ENCODE measurements at regions not wholly inside any gene's neighbourhood (a gene's known extent, or its start where the extent isn't known, plus 50 kb on each side); places are given as distances from the start of the nearest gene placed in this dataset.

GRCh38 chr16:52050418-52050817 lies 496.5 kb downstream of the TOX3 start:
- no peaks in the 10 kb centered on the region for H3K36me3 ChIP-seq (ENCODE audit: control insufficient read depth, insufficient read depth, low read length)
- peaks cover 5% of the 10 kb centered on the region for H3K9me3 ChIP-seq (ENCODE audit: control insufficient read depth, low read length)
- no peak overlapping the region for H3K27ac ChIP-seq (ENCODE audit: insufficient read depth, low read length, poor library complexity, severe bottlenecking)
- H3K27me3 ChIP-seq (replicated peaks; ENCODE audit: control insufficient read depth, insufficient read depth, low read length, poor library complexity, severe bottlenecking): no peaks in the 10 kb centered on the region
- no peak for DNase-seq
- no peak overlapping the region for H3K4me3 ChIP-seq (ENCODE audit: insufficient read depth, low read depth, low read length, poor library complexity, severe bottlenecking)
- H3K4me1 ChIP-seq (ENCODE audit: control insufficient read depth, insufficient read depth, low read length, poor library complexity, severe bottlenecking): no peaks in the 10 kb centered on the region

- Histone ChIP-seq H3K4me3 (ENCODE audit: insufficient read depth, low read depth, low read length, poor library complexity, severe bottlenecking) (no peak overlapping the region), H3K9me3 (ENCODE audit: control insufficient read depth, low read length) (peaks cover 3% of the 10 kb centered on the region), H3K4me1 (ENCODE audit: control insufficient read depth, insufficient read depth, low read length, poor library complexity, severe bottlenecking) (no peaks in the 10 kb centered on the region), H3K27ac (ENCODE audit: insufficient read depth, low read length, poor library complexity, severe bottlenecking) (no peak overlapping the region), H3K36me3 (ENCODE audit: control insufficient read depth, insufficient read depth, low read length) (no peaks in the 10 kb centered on the region), H3K27me3 (replicated peaks; ENCODE audit: control insufficient read depth, insufficient read depth, low read length, poor library complexity, severe bottlenecking) (no peaks in the 10 kb centered on the region)
- DNase-seq: no peak
Measured at GRCh38 chr16:52035436-52035835, 511.5 kb downstream of the TOX3 start.

- no peak overlapping the region for H3K27ac ChIP-seq (ENCODE audit: insufficient read depth, low read length, poor library complexity, severe bottlenecking)
- no peak for DNase-seq
- peaks cover 3% of the 10 kb centered on the region for H3K9me3 ChIP-seq (ENCODE audit: control insufficient read depth, low read length)
- no peaks in the 10 kb centered on the region for H3K36me3 ChIP-seq (ENCODE audit: control insufficient read depth, insufficient read depth, low read length)
- H3K27me3 ChIP-seq (replicated peaks; ENCODE audit: control insufficient read depth, insufficient read depth, low read length, poor library complexity, severe bottlenecking): no peaks in the 10 kb centered on the region
- no peaks in the 10 kb centered on the region for H3K4me1 ChIP-seq (ENCODE audit: control insufficient read depth, insufficient read depth, low read length, poor library complexity, severe bottlenecking)
- no peak overlapping the region for H3K4me3 ChIP-seq (ENCODE audit: insufficient read depth, low read depth, low read length, poor library complexity, severe bottlenecking)
Measured at GRCh38 chr16:52034830-52035229, 512.1 kb downstream of the TOX3 start.

- H3K27ac ChIP-seq (ENCODE audit: insufficient read depth, low read length, poor library complexity, severe bottlenecking): no peak overlapping the region
- H3K9me3 ChIP-seq (ENCODE audit: control insufficient read depth, low read length): peaks cover 3% of the 10 kb centered on the region
- H3K4me3 ChIP-seq (ENCODE audit: insufficient read depth, low read depth, low read length, poor library complexity, severe bottlenecking): no peak overlapping the region
- no peak for DNase-seq
- H3K27me3 ChIP-seq (replicated peaks; ENCODE audit: control insufficient read depth, insufficient read depth, low read length, poor library complexity, severe bottlenecking): no peaks in the 10 kb centered on the region
- no peaks in the 10 kb centered on the region for H3K36me3 ChIP-seq (ENCODE audit: control insufficient read depth, insufficient read depth, low read length)
- H3K4me1 ChIP-seq (ENCODE audit: control insufficient read depth, insufficient read depth, low read length, poor library complexity, severe bottlenecking): no peaks in the 10 kb centered on the region
Measured at GRCh38 chr16:52033992-52034391, 513.0 kb downstream of the TOX3 start.

GRCh38 chr16:52022980-52023379 lies 524.0 kb downstream of the TOX3 start:
- Histone ChIP-seq H3K36me3 (ENCODE audit: control insufficient read depth, insufficient read depth, low read length) (no peaks in the 10 kb centered on the region), H3K9me3 (ENCODE audit: control insufficient read depth, low read length) (no peaks in the 10 kb centered on the region), H3K27ac (ENCODE audit: insufficient read depth, low read length, poor library complexity, severe bottlenecking) (no peak overlapping the region), H3K4me1 (ENCODE audit: control insufficient read depth, insufficient read depth, low read length, poor library complexity, severe bottlenecking) (no peaks in the 10 kb centered on the region), H3K27me3 (replicated peaks; ENCODE audit: control insufficient read depth, insufficient read depth, low read length, poor library complexity, severe bottlenecking) (no peaks in the 10 kb centered on the region), H3K4me3 (ENCODE audit: insufficient read depth, low read depth, low read length, poor library complexity, severe bottlenecking) (no peak overlapping the region)
- no peak for DNase-seq

DNA sequence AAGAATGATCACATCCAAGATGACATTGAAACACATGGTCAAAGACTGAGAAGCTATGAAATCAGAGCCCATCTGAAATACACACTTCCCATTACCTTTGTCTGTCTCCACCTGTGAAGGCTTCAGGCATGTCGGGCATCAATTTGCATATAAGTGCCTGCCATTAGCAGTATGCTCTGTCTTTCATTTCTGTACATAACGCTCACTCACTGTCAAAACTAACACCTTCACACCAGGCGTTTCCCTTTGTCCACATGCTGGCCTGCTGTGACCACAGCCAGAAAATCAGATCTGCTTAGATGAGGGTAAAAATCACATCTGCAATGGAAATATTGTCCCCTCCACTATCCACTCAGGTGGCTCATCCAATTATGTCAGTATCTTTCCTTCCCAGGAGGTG lies 524.8 kb downstream of the TOX3 start:
- no peaks in the 10 kb centered on the region for H3K4me1 ChIP-seq (ENCODE audit: control insufficient read depth, insufficient read depth, low read length, poor library complexity, severe bottlenecking)
- no peaks in the 10 kb centered on the region for H3K9me3 ChIP-seq (ENCODE audit: control insufficient read depth, low read length)
- no peak for DNase-seq
- no peak overlapping the region for H3K27ac ChIP-seq (ENCODE audit: insufficient read depth, low read length, poor library complexity, severe bottlenecking)
- H3K4me3 ChIP-seq (ENCODE audit: insufficient read depth, low read depth, low read length, poor library complexity, severe bottlenecking): no peak overlapping the region
- no peaks in the 10 kb centered on the region for H3K27me3 ChIP-seq (replicated peaks; ENCODE audit: control insufficient read depth, insufficient read depth, low read length, poor library complexity, severe bottlenecking)
- no peaks in the 10 kb centered on the region for H3K36me3 ChIP-seq (ENCODE audit: control insufficient read depth, insufficient read depth, low read length)

DNA sequence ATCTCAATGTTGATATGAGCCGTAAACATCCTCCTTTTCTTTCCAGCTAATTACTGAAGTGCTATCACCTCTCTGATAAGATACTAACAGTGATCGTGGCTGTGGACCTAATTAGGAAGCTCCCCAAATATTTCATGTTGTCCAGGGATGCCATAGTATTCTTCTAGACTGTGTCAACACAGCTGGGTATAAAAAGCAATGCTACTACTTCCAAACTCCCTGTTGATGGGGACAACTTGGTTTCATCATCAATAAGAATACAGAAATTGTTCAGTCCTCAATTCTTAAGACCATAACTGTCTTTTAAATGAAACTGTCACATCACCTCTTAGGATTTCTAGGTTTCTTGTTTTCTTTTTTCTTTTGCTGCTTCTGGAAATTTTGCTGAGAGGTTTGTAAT lies 530.6 kb downstream of the TOX3 start:
- Histone ChIP-seq H3K36me3 (ENCODE audit: control insufficient read depth, insufficient read depth, low read length) (no peaks in the 10 kb centered on the region), H3K27ac (ENCODE audit: insufficient read depth, low read length, poor library complexity, severe bottlenecking) (no peak overlapping the region), H3K4me1 (ENCODE audit: control insufficient read depth, insufficient read depth, low read length, poor library complexity, severe bottlenecking) (no peaks in the 10 kb centered on the region), H3K9me3 (ENCODE audit: control insufficient read depth, low read length) (peaks cover 2% of the 10 kb centered on the region), H3K4me3 (ENCODE audit: insufficient read depth, low read depth, low read length, poor library complexity, severe bottlenecking) (no peak overlapping the region), H3K27me3 (replicated peaks; ENCODE audit: control insufficient read depth, insufficient read depth, low read length, poor library complexity, severe bottlenecking) (no peaks in the 10 kb centered on the region)
- no peak for DNase-seq

GRCh38 chr16:52005551-52005950 lies 541.4 kb downstream of the TOX3 start:
- H3K36me3 ChIP-seq (ENCODE audit: control insufficient read depth, insufficient read depth, low read length): no peaks in the 10 kb centered on the region
- H3K27ac ChIP-seq (ENCODE audit: insufficient read depth, low read length, poor library complexity, severe bottlenecking): no peak overlapping the region
- no peaks in the 10 kb centered on the region for H3K4me1 ChIP-seq (ENCODE audit: control insufficient read depth, insufficient read depth, low read length, poor library complexity, severe bottlenecking)
- no peaks in the 10 kb centered on the region for H3K9me3 ChIP-seq (ENCODE audit: control insufficient read depth, low read length)
- no peak overlapping the region for H3K4me3 ChIP-seq (ENCODE audit: insufficient read depth, low read depth, low read length, poor library complexity, severe bottlenecking)
- DNase-seq: no peak
- H3K27me3 ChIP-seq (replicated peaks; ENCODE audit: control insufficient read depth, insufficient read depth, low read length, poor library complexity, severe bottlenecking): no peaks in the 10 kb centered on the region

- H3K9me3 ChIP-seq (ENCODE audit: control insufficient read depth, low read length): no peaks in the 10 kb centered on the region
- DNase-seq: no peak
- H3K4me1 ChIP-seq (ENCODE audit: control insufficient read depth, insufficient read depth, low read length, poor library complexity, severe bottlenecking): no peaks in the 10 kb centered on the region
- H3K36me3 ChIP-seq (ENCODE audit: control insufficient read depth, insufficient read depth, low read length): no peaks in the 10 kb centered on the region
- no peak overlapping the region for H3K4me3 ChIP-seq (ENCODE audit: insufficient read depth, low read depth, low read length, poor library complexity, severe bottlenecking)
- no peak overlapping the region for H3K27ac ChIP-seq (ENCODE audit: insufficient read depth, low read length, poor library complexity, severe bottlenecking)
- no peaks in the 10 kb centered on the region for H3K27me3 ChIP-seq (replicated peaks; ENCODE audit: control insufficient read depth, insufficient read depth, low read length, poor library complexity, severe bottlenecking)
Measured at GRCh38 chr16:52004343-52004742, 542.6 kb downstream of the TOX3 start.

GRCh38 chr16:52002026-52002425 lies 544.9 kb downstream of the TOX3 start:
- no peak overlapping the region for H3K4me3 ChIP-seq (ENCODE audit: insufficient read depth, low read depth, low read length, poor library complexity, severe bottlenecking)
- H3K36me3 ChIP-seq (ENCODE audit: control insufficient read depth, insufficient read depth, low read length): no peaks in the 10 kb centered on the region
- DNase-seq: no peak
- no peaks in the 10 kb centered on the region for H3K9me3 ChIP-seq (ENCODE audit: control insufficient read depth, low read length)
- no peaks in the 10 kb centered on the region for H3K27me3 ChIP-seq (replicated peaks; ENCODE audit: control insufficient read depth, insufficient read depth, low read length, poor library complexity, severe bottlenecking)
- no peak overlapping the region for H3K27ac ChIP-seq (ENCODE audit: insufficient read depth, low read length, poor library complexity, severe bottlenecking)
- no peaks in the 10 kb centered on the region for H3K4me1 ChIP-seq (ENCODE audit: control insufficient read depth, insufficient read depth, low read length, poor library complexity, severe bottlenecking)

DNA sequence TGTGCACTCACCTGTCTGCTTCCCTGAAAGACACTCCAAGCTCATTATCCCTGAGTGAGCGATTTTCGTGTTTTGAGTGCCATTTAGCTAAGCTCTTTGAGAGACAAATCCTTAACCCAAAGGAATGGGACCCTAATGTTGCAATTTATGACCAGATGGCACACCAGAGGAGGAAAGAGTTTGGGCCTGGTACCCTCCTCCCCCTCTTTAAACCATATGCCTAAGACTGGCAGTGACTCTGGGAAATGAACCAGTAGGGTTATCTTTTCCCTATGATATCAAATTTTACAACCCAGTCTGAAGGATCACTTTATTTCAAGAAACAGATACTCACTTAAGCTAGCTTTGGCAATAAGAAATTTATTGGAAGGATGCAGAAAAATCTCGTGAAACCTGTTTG lies 550.4 kb downstream of the TOX3 start:
- H3K4me3 ChIP-seq (ENCODE audit: insufficient read depth, low read depth, low read length, poor library complexity, severe bottlenecking): no peak overlapping the region
- no peaks in the 10 kb centered on the region for H3K4me1 ChIP-seq (ENCODE audit: control insufficient read depth, insufficient read depth, low read length, poor library complexity, severe bottlenecking)
- no peaks in the 10 kb centered on the region for H3K36me3 ChIP-seq (ENCODE audit: control insufficient read depth, insufficient read depth, low read length)
- no peaks in the 10 kb centered on the region for H3K27me3 ChIP-seq (replicated peaks; ENCODE audit: control insufficient read depth, insufficient read depth, low read length, poor library complexity, severe bottlenecking)
- no peaks in the 10 kb centered on the region for H3K9me3 ChIP-seq (ENCODE audit: control insufficient read depth, low read length)
- H3K27ac ChIP-seq (ENCODE audit: insufficient read depth, low read length, poor library complexity, severe bottlenecking): no peak overlapping the region
- DNase-seq: no peak

All from effector memory CD4-positive, alpha-beta T cell (primary cell).